HEK293 (cell line): ENCODE measurements at regions not wholly inside any gene's neighbourhood (a gene's known extent, or its start where the extent isn't known, plus 50 kb on each side); places are given as distances from the start of the nearest gene placed in this dataset.

ENCODE experiments used
- ZNF394 ChIP-seq: fragments of 450-650 bp; formaldehyde crosslinking; IDR thresholded peaks from 2 replicates; pipeline ENCODE4 v1.5.1; 2016; ENCODE audit warnings: missing biosample characterization, missing genetic modification characterization, mild to moderate bottlenecking, moderate library complexity, borderline replicate concordance
- ZNF76 ChIP-seq: fragments of 450-650 bp; formaldehyde crosslinking; IDR thresholded peaks from 2 replicates; pipeline ENCODE4; 2016; ENCODE audit warnings: low read depth, missing biosample characterization, missing genetic modification characterization, borderline replicate concordance

GRCh38 chr4:142913034-142913433 is 66.9 kb upstream of the INPP4B start:
- TF ChIP-seq ZNF394 (no peak), ZNF76 (no peak)
